Fibroblast of pulmonary artery (primary cell): ENCODE measurements at regions not wholly inside any gene's neighbourhood (a gene's known extent, or its start where the extent isn't known, plus 50 kb on each side); places are given as distances from the start of the nearest gene placed in this dataset.

Source experiments
- DNase-seq: peaks from one replicate; pipeline ENCODE4 v3.0.0-alpha.2; 2010; ENCODE audit warnings: low read depth
- H3K4me3 ChIP-seq: replicated peaks from 2 replicates; pipeline ENCODE4 v1.5.1; 2011; ENCODE audit warnings: low read depth, mild to moderate bottlenecking, control low read depth, low read length, moderate library complexity
- TF ChIP-seq, protein P1 (sequence below): IDR thresholded peaks from 2 replicates; pipeline ENCODE4 v1.5.1; 2011; ENCODE audit warnings: mild to moderate bottlenecking, control low read depth, low read length, inconsistent platforms; ENCODE audit errors: missing control alignments

DNA sequence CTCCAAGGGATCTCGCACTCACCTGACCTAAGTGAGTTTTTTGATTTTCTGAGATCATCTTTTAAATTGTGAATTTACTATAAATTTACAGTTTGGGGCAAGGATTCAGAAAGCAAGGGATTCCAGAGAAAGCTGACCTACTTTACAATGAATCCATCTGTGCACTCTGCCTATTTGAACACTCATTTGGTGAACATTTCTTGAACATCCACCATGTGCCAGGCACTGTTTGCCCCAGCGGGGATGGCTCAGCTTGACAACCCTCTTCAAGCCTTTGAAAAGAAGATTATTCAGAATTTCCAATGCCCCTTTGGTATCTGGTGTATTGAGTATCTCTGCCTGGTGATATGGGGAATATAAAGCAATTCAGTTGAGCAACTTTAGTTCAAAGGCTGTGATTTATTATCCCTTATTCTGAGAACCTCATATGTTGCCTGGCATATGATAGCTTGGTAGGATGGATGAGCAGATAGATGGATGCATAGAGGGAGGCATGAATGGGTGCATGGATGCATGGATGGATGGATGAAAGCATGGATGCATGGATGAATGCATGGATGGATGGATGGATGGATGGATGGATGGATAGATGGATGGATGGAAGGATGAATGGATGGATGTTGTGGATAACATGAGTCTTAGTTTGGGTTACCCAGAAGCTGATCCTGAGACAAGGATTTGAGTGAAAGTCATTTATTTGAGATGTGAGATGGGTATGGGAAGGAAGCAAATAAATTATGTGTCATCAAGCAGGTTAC is 149.7 kb upstream of the ZNF366 start:
- no peak overlapping the region for H3K4me3 ChIP-seq
- TF ChIP-seq, protein P1, sequence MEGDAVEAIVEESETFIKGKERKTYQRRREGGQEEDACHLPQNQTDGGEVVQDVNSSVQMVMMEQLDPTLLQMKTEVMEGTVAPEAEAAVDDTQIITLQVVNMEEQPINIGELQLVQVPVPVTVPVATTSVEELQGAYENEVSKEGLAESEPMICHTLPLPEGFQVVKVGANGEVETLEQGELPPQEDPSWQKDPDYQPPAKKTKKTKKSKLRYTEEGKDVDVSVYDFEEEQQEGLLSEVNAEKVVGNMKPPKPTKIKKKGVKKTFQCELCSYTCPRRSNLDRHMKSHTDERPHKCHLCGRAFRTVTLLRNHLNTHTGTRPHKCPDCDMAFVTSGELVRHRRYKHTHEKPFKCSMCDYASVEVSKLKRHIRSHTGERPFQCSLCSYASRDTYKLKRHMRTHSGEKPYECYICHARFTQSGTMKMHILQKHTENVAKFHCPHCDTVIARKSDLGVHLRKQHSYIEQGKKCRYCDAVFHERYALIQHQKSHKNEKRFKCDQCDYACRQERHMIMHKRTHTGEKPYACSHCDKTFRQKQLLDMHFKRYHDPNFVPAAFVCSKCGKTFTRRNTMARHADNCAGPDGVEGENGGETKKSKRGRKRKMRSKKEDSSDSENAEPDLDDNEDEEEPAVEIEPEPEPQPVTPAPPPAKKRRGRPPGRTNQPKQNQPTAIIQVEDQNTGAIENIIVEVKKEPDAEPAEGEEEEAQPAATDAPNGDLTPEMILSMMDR = no peak
- DNase-seq = no peak

DNA sequence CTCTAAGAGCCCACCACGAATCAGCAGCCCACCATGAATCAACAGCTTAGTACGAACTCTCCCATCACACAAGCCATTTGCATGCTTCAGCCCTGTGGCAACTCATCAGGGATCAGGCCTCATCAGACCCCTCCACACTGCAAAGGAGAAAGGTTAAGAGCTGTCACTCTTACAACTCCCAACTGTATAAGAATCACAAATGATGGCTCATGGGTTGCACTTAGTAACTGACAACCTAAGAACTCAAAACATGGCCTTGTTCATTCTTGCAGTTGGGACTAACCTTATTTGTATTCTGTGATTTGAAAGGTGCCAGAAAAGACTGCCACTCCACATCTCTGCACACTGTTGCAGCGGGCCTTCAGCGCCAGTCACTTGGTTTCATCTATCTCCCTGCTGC is 149.1 kb upstream of the ZNF366 start:
- TF ChIP-seq, protein P1 = no peak
- DNase-seq = no peak

DNA sequence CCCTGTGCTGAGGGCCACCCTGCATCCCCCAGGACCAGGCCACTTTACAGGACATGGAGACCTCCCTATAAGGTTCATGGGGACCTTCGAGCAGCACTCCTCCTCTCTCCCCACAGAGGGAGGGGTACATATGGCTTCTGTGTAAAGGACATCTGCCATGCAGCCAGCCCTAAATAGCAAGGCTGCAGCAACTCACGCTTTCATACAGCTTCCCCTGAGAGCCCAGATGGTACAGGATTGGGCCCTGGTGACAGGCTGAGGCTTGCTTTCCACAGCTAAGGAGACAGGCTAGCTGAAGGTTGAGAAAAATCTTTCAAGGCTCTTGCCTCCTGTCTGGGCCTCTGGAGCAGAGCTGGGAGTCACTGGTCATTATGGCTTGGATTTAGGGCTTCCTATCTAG is 147.0 kb upstream of the ZNF366 start:
- DNase-seq = no peak
- H3K4me3 ChIP-seq = no peak overlapping the region
- TF ChIP-seq, protein P1 = no peak

More for the DNA sequence above, 149.1 kb upstream of the ZNF366 start:
- H3K4me3 ChIP-seq = no peak overlapping the region

DNA sequence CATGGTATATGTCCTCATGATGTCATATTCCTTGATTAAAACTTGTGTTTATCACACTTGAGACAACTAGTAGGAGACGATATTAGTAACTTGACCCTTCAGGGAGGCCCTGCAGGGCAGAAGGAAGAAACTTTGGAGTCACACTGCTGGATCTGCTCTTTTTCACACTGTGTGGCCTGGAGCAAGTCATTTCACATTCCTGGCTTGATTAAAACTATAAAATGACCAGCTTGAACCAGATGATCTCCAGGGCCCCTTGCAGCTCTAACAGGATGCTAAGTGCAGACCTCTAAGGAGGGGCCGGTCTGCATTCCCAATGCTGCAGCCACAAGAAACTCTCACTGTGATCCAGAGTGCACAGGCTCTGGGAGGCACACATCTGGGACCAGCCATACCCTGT is 146.4 kb upstream of the ZNF366 start:
- no peak overlapping the region for H3K4me3 ChIP-seq
- TF ChIP-seq, protein P1 = no peak
- no peak for DNase-seq

DNA sequence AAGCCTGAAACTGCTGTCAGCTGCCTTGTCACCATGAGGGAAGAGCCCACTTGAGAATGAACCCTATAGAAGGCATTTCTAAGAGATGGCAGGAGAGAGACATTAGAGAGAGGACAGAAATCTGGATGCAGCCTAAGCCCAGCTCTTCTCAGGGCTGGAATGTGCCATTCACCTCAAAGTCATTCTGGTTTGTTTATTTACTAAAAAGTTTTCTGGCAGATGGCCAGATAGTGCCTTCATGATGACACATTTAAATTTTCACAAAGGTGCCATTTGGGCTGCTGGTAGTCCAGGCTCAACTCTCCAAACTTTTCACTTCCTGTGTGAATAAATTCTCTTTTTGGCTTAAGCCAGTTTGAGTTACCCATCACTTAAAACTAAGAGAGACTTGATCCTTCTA is 144.6 kb upstream of the ZNF366 start:
- no peak for DNase-seq
- TF ChIP-seq, protein P1 = no peak
- H3K4me3 ChIP-seq = no peak overlapping the region

DNA sequence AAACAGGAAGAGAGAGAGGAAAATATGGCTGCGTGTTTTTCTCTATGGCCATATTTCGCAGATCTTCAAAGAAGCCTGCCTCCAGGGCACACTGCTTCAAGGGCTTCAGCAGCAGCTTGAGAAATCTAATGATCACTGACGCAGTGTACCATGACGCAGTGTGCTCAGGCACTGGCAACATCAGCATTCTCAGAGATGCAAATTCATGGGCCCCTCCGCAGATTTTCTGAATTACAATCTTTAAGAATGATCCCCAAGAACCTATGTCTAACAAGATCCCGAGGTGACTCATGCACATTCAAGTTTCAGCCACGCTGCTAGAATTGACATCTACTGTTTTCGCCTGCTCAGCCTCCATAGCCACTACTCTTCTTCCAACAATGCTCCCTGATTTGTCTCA is 143.9 kb upstream of the ZNF366 start:
- H3K4me3 ChIP-seq = no peak overlapping the region
- DNase-seq = no peak
- TF ChIP-seq, protein P1 = no peak

DNA sequence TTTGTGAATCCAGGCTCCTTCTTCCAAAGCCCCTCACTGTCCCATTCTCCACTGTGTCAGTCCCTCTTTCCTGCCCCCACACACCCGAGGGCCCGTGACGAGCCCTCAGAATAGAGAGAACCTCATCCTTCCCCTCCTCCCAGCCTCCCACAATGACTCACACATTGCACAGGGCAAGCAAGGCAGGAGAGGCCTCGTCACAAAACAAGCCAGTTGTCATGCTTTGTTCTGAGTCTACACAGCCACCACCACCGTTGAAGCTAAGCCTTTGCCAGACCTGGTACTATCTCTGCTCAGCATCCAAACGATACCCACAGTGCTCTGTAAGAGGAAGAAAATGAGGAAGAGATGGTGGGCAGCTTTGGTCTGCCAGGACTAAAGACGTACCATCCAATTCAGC is 142.2 kb upstream of the ZNF366 start:
- TF ChIP-seq, protein P1 = no peak
- H3K4me3 ChIP-seq = no peak overlapping the region
- DNase-seq = peak; percentile 33
